Renal cortical epithelial cell (primary cell): ENCODE measurements at regions not wholly inside any gene's neighbourhood (a gene's known extent, or its start where the extent isn't known, plus 50 kb on each side); places are given as distances from the start of the nearest gene placed in this dataset.

Experiments used
- DNase-seq: peaks from one replicate; pipeline ENCODE4 v3.0.0-alpha.2; 2011; ENCODE audit warnings: low read depth

DNA sequence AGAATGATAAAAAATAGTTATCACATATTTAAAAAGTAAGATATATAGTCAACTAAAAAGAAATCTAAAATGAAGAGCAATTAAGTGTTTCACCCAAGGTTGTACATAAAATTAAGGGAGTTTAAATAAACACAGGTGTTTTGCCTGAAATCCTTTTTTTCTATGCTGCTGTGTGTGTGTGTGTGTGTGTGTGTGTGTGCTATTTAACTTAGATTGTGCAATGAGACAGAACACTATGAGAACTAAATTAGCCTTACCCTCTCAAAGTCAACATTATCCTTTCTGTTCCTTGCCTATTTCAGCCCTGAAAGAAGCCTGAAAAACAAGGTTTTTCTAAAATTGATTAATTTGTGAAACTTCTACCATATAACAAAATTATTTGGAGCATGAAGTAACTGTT is 516.2 kb downstream of the ELAVL2 start:
- no peak for DNase-seq

DNA sequence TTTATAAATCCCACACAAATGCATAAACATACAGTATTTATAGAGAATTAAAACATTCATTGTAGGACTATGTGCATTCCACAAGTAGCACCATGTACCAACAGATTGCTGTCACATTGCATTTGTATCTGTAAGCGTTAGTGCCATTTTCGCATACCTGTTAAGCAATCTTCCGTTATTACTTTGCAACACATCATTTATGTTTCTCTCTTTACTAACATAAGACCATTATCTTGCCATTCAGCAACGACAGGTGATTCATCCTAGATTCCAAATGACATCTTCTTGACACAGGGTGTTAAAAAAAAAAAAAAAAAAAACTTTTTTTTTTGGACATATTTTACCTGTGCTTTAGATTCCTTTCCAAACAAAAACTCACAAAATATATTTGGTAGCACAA is 511.8 kb downstream of the ELAVL2 start:
- DNase-seq, result no peak

GRCh38 chr9:23319092-23319491 is 506.9 kb downstream of the ELAVL2 start:
- no peak for DNase-seq

- DNase-seq, result no peak
Measured at GRCh38 chr9:23321049-23321448, 505.0 kb downstream of the ELAVL2 start.

GRCh38 chr9:23322392-23322791 is 503.6 kb downstream of the ELAVL2 start:
- DNase-seq, result peak; percentile 1

- DNase-seq, result no peak
Measured at GRCh38 chr9:23324511-23324910, 501.5 kb downstream of the ELAVL2 start.

- no peak for DNase-seq
Measured at GRCh38 chr9:23326597-23326996, 499.4 kb downstream of the ELAVL2 start.

- DNase-seq, result no peak
Measured at GRCh38 chr9:23341346-23341745, 484.7 kb downstream of the ELAVL2 start.

DNA sequence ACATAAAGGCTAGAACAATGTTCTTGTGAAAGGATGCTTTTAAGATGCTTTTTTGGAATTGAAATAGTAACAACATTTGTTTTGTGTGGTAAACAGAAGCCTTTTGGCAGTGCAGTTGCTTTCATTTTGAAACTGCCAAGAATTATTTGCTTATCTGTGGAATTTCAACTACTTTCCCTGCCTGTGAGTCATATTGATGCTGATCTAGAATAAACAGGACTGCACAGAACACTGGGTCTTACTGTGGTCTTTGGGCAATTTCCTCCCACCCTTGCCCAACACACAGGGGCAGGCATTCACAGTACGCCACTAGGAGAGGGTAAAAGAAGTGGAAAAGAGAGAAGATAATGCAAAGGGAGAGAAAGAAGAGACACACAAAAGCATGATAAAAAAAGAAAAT is 483.7 kb downstream of the ELAVL2 start:
- DNase-seq, result peak; percentile 48

DNA sequence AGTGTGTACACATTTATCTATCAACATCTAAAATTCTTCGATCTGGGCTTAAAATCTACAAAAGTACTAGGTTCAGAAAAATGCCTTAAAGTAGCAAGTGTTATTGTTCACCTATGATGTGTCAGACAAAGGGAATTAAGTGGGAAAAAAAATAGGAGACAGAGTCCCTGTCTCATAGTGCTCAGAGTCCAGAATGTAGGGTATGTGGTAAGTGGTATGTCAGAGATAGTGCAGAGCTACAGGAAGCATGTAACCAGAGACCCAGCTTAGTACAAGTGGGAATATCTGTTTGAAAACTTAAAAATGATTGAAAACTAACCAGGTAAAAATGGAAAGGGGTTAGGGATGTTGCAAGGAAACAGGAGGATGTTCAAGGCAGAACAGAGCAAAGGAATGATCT is 482.8 kb downstream of the ELAVL2 start:
- DNase-seq, result no peak

- no peak for DNase-seq
Measured at GRCh38 chr9:23361096-23361495, 464.9 kb downstream of the ELAVL2 start.

DNA sequence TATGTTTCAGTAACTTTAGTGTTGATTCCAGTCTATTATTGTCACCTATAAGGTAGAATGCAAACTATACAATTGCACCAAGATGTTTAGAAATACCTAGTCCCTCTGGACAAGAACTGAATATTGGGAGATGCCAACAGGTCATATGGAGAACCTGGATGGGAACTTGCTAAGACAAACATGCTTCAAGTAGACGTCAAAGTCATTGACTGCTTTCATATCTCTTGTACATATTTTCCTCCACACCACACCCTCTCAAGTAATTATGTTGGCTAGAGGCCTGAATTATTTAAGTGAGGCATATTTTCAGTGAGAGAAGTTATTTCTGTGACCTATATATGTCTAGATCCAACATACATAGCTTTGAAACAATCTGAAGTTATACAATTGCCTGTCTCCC is 453.3 kb downstream of the ELAVL2 start:
- no peak for DNase-seq

- no peak for DNase-seq
Measured at GRCh38 chr9:23375511-23375910, 450.5 kb downstream of the ELAVL2 start.

GRCh38 chr9:23379842-23380241 is 446.2 kb downstream of the ELAVL2 start:
- no peak for DNase-seq

- DNase-seq, result no peak
Measured at GRCh38 chr9:23380821-23381220, 445.2 kb downstream of the ELAVL2 start.

- DNase-seq, result no peak
Measured at GRCh38 chr9:23382418-23382817, 443.6 kb downstream of the ELAVL2 start.

GRCh38 chr9:23394189-23394588 is 431.9 kb downstream of the ELAVL2 start:
- no peak for DNase-seq

DNA sequence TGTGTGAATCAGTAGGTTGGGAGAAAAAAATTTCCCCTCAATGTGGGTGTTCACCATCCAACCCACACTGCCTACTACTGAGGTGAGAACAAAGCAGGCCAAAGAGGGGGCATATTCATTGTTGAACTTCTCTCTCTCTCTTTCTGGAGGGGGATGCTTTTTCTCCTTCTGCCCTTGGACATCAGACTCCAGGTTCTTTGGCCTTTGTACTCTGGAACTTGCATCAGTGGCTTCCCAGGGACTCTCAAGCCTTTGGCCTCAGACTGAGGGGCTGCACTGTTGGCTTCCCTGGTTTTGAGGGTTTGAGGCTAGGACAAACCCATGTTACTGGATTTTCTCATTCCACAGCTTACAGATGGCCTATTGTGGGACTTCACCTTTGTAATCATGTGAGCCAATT is 417.2 kb downstream of the ELAVL2 start:
- DNase-seq, result no peak

GRCh38 chr9:23412046-23412445 is 414.0 kb downstream of the ELAVL2 start:
- no peak for DNase-seq

- DNase-seq, result no peak
Measured at GRCh38 chr9:23412458-23412857, 413.6 kb downstream of the ELAVL2 start.

- DNase-seq, result no peak
Measured at GRCh38 chr9:23413541-23413940, 412.5 kb downstream of the ELAVL2 start.

DNA sequence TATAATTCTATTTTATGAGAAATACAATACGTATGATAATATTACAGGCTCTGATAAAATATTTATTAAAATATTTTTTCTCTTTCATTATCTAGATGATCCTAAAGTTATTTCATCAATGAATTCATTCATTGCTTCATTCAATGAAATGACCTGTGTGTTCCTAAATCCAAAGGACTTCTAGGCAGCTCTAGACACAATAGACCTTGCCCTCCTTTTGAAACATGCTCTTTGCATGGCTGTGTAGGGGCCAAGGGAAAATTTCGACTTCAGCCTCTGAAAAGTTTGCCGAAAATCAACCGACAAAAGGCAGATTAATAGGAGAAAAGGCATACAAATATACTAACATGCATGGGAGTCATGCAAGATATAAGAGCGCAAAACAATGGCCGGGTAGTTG is 402.0 kb downstream of the ELAVL2 start:
- DNase-seq, result no peak

DNA sequence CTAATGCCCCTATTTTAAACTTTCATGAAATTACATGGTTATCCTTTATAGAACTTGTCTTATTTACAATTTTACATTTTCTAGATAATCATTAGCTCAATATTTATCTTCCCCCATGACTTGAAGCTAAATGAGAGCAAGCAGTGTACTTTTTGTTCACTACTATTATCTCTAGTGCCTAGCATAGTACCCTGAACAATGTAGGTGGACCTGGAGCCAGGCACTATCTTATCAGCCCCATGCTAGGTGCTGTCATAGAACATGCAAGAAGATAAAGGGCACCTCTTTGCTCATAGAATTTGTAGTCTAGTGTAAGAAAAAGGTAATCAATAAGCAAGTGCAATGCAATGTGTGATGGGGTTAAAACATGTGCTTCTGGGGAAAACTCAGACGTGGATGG is 399.9 kb downstream of the ELAVL2 start:
- no peak for DNase-seq

GRCh38 chr9:23431459-23431858 is 394.6 kb downstream of the ELAVL2 start:
- no peak for DNase-seq

DNA sequence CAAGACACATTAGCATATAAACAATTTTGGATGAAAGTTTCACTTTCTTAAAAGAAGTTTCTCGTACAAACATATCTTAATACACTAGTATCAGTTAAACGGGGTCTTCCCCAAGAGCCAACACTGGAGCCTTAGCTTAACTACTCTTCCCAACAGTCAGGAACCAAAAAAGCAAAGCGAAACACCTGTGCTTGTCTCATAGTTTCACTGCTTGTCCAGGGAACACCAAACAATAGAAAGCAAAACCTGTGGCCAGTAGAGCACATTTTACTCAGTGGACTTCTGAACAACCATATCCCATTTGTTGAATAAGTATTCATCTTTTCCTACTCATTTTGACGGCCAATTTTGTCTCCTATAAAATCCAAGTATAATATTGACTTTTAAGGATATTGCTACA is 391.4 kb downstream of the ELAVL2 start:
- no peak for DNase-seq
